Calu3 (cell line): ENCODE measurements at regions not wholly inside any gene's neighbourhood (a gene's known extent, or its start where the extent isn't known, plus 50 kb on each side); places are given as distances from the start of the nearest gene placed in this dataset.

Experiments
- BruUV-seq: library from RNA; stranded (reverse); fragments of 400-500 nt; replicated peaks from 2 replicates; lab custom pipeline; 2021; lab: Mats Ljungman, UMichigan
- CTCF ChIA-PET: fragments of 300-600 bp; sonication (Branson Sonifier 250); formaldehyde crosslinking; loops from one replicate; lab custom pipeline; 2022; ENCODE audit warnings: antibody characterized with exemption; lab: Charles Lee
- DNase-seq: peaks from one replicate; pipeline ENCODE4 v3.0.0; 2022
- H3K27ac Mint-ChIP-seq: one replicate; pipeline ENCODE4 v1.8.0; 2022; ENCODE audit warnings: mixed read lengths; ENCODE audit not compliant: unreplicated experiment
- H3K27me3 Mint-ChIP-seq: one replicate; pipeline ENCODE4 v1.8.0; 2022; ENCODE audit warnings: mixed read lengths; ENCODE audit not compliant: unreplicated experiment
- H3K36me3 Mint-ChIP-seq: one replicate; pipeline ENCODE4 v1.8.0; 2022; ENCODE audit warnings: mild to moderate bottlenecking, moderate library complexity, mixed read lengths; ENCODE audit not compliant: insufficient read depth, unreplicated experiment
- H3K4me1 Mint-ChIP-seq: one replicate; pipeline ENCODE4 v1.8.0; 2022; ENCODE audit warnings: mild to moderate bottlenecking, low read depth, mixed read lengths; ENCODE audit not compliant: unreplicated experiment
- H3K4me3 Mint-ChIP-seq: one replicate; pipeline ENCODE4 v1.8.0; 2022; ENCODE audit warnings: mild to moderate bottlenecking, low read depth, moderate library complexity, mixed read lengths; ENCODE audit not compliant: unreplicated experiment
- H3K9me3 Mint-ChIP-seq: one replicate; pipeline ENCODE4 v1.8.0; 2022; ENCODE audit warnings: low read depth, mixed read lengths; ENCODE audit not compliant: unreplicated experiment
- intact Hi-C: fragments of 100-400 bp; cut with micrococcal nuclease; formaldehyde crosslinking; loops from one replicate; pipeline ENCODE4 v1.10.0; 2022; ENCODE audit not compliant: unreplicated experiment
- TF ChIP-seq, protein P1 (sequence below): fragments of 200-600 bp; IDR thresholded peaks from one replicate; pipeline ENCODE4 v1.8.0; 2022; ENCODE audit warnings: antibody characterized with exemption; ENCODE audit not compliant: unreplicated experiment

DNA sequence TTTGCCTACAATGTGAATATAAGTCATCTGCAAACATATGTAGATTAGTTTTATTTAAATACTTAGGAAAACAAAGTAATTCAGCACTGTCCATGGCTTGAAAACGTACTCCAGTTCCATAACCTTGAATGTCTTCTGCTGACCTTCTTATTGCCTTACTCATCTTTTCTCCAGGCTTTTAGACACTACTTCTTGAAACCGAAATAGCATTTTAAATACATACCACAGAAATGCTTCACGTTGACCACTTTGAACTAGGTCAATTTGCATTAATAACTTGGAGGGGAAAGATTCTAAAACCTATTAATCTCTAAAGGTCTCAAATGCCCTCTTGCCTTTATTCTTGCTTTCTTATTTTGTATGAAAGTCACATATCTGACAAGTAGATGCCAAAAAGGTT lies 995.4 kb upstream of the ACO1 start:
- intact Hi-C loops = no loop called here
- Mint-ChIP-seq H3K4me1 (peaks cover 7% of the 10 kb centered on the region), H3K27me3 (no peaks in the 10 kb centered on the region), H3K9me3 (no peaks in the 10 kb centered on the region), H3K36me3 (no peaks in the 10 kb centered on the region), H3K4me3 (no peak overlapping the region), H3K27ac (no peak overlapping the region)
- CTCF ChIA-PET = no interaction called here
- no TSS peak for BruUV-seq
- no peak for DNase-seq
- TF ChIP-seq, protein P1, sequence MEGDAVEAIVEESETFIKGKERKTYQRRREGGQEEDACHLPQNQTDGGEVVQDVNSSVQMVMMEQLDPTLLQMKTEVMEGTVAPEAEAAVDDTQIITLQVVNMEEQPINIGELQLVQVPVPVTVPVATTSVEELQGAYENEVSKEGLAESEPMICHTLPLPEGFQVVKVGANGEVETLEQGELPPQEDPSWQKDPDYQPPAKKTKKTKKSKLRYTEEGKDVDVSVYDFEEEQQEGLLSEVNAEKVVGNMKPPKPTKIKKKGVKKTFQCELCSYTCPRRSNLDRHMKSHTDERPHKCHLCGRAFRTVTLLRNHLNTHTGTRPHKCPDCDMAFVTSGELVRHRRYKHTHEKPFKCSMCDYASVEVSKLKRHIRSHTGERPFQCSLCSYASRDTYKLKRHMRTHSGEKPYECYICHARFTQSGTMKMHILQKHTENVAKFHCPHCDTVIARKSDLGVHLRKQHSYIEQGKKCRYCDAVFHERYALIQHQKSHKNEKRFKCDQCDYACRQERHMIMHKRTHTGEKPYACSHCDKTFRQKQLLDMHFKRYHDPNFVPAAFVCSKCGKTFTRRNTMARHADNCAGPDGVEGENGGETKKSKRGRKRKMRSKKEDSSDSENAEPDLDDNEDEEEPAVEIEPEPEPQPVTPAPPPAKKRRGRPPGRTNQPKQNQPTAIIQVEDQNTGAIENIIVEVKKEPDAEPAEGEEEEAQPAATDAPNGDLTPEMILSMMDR = no peak

DNA sequence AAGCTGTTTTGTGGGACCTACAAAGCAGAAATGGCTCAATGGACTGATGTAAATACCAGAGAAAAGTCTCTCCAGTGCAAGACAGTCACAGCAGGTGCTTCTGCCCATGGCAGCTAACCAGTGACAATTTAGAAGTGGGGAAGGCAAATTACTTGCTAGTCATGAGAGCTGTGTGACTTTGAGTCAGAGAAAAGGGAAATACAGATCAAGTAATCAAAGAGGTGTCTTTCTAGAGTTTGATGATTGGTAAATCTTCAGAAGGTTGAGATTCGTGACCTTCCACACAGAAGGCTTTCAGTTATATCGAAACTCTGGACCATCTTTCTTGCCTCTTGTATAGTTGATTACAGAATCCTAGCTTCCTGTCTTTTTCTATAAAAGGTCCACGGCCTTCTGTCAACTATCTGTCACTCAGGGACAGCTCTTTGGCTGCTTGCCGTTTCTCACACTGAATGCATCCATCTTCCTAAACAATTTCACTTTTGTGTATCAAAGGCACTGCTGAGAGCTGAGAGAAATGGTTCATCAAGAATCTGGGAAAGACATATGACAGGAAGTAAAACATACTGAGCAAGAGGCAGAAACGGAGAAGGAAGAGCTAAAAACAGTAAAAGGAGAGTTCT lies 993.9 kb upstream of the ACO1 start:
- CTCF ChIA-PET = no interaction called here
- Mint-ChIP-seq H3K27me3 (no peaks in the 10 kb centered on the region), H3K4me3 (no peak overlapping the region), H3K4me1 (peaks cover 7% of the 10 kb centered on the region), H3K27ac (no peak overlapping the region), H3K9me3 (no peaks in the 10 kb centered on the region), H3K36me3 (no peaks in the 10 kb centered on the region)
- intact Hi-C loops = no loop called here
- TF ChIP-seq, protein P1 = no peak
- no TSS peak for BruUV-seq
- DNase-seq = no peak

DNA sequence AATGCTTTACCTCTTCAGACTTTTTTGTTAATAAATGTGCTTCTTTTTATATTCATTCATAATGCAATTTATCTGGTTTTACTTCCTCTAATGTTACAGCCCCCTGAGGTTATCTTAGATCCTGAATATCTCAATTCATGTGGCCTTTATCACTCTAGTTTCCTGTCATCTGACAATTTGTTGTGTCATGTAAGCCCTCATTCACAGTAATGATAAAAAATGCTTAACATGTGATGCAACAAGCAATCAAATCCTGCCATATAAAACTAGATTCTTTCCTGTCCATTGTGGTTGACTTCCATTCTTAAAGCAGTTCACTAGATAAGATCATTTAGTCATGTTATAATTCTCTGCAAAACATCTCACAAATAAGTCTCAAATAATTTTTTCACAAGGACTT lies 991.2 kb upstream of the ACO1 start:
- intact Hi-C loops = no loop called here
- no peak overlapping the region for H3K4me3 Mint-ChIP-seq
- no peaks in the 10 kb centered on the region for H3K36me3 Mint-ChIP-seq
- DNase-seq = no peak
- no peak overlapping the region for H3K27ac Mint-ChIP-seq
- CTCF ChIA-PET = no interaction called here
- TF ChIP-seq, protein P1 = no peak
- H3K9me3 Mint-ChIP-seq = peaks cover 2% of the 10 kb centered on the region
- peaks cover 15% of the 10 kb centered on the region for H3K4me1 Mint-ChIP-seq
- BruUV-seq = no TSS peak
- no peaks in the 10 kb centered on the region for H3K27me3 Mint-ChIP-seq

DNA sequence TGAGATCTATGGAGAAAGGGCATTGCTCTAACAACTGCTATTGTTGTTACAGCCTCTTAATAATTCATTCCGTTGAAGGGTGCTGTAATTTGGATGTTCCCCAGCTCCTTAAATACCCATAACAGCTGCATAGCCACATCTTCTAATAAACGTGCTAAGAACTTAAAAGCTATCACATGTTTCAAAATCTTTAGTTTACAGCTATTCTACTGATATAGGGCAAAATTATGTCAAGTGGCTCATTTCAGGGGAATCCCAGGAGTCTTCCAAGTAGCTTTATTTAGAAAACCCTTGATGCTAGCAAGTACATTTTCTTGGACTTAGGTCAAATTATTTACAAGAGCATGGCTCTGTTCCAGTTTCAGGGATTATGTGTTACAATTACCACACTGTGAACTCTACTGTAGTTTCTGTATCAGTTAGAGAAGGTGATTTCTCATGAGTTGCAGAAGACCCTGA lies 990.4 kb upstream of the ACO1 start:
- DNase-seq = no peak
- CTCF ChIA-PET = no interaction called here
- peaks cover 2% of the 10 kb centered on the region for H3K9me3 Mint-ChIP-seq

More for the DNA sequence above, 990.4 kb upstream of the ACO1 start:
- Mint-ChIP-seq H3K36me3 (no peaks in the 10 kb centered on the region), H3K4me3 (no peak overlapping the region), H3K27me3 (no peaks in the 10 kb centered on the region), H3K4me1 (peaks cover 15% of the 10 kb centered on the region), H3K27ac (no peak overlapping the region)
- no TSS peak for BruUV-seq
- TF ChIP-seq, protein P1 = no peak
- intact Hi-C loops = no loop called here
